GM19193 (cell line): ENCODE measurements at regions not wholly inside any gene's neighbourhood (a gene's known extent, or its start where the extent isn't known, plus 50 kb on each side); places are given as distances from the start of the nearest gene placed in this dataset.

Experiments
- POLR2A ChIP-seq: IDR thresholded peaks from 4 replicates; pipeline ENCODE4 v1.6.1; 2011; ENCODE audit not compliant: insufficient read depth, insufficient read length; ENCODE audit errors: extremely low read depth

GRCh38 chr2:2613279-2614199 lies 282.5 kb upstream of the MYT1L start:
- peak; percentile 14 for TF ChIP-seq POLR2A

GRCh38 chr2:2610751-2611150 lies 279.7 kb upstream of the MYT1L start:
- TF ChIP-seq POLR2A = no peak

- TF ChIP-seq POLR2A = no peak
Observed at GRCh38 chr2:2600366-2600765, 269.3 kb upstream of the MYT1L start.

GRCh38 chr2:2599441-2599840 lies 268.4 kb upstream of the MYT1L start:
- TF ChIP-seq POLR2A = no peak

- TF ChIP-seq POLR2A = no peak
Observed at GRCh38 chr2:2597712-2598111, 266.6 kb upstream of the MYT1L start.

- no peak for TF ChIP-seq POLR2A
Observed at GRCh38 chr2:2591542-2591940, 260.5 kb upstream of the MYT1L start.

- TF ChIP-seq POLR2A = no peak
Observed at GRCh38 chr2:2590841-2591541, 259.9 kb upstream of the MYT1L start.

GRCh38 chr2:2590141-2590540 lies 259.1 kb upstream of the MYT1L start:
- no peak for TF ChIP-seq POLR2A

- TF ChIP-seq POLR2A = no peak
Observed at GRCh38 chr2:2588777-2589176, 257.7 kb upstream of the MYT1L start.

GRCh38 chr2:2587354-2587753 lies 256.3 kb upstream of the MYT1L start:
- TF ChIP-seq POLR2A = no peak

- TF ChIP-seq POLR2A = no peak
Observed at GRCh38 chr2:2586931-2587330, 255.9 kb upstream of the MYT1L start.

- no peak for TF ChIP-seq POLR2A
Observed at GRCh38 chr2:2586068-2586776, 255.1 kb upstream of the MYT1L start.

GRCh38 chr2:2582998-2583545 lies 252.0 kb upstream of the MYT1L start:
- no peak for TF ChIP-seq POLR2A

GRCh38 chr2:2581331-2582159 lies 250.5 kb upstream of the MYT1L start:
- no peak for TF ChIP-seq POLR2A
